ENCODE measurements at regions not wholly inside any gene's neighbourhood (a gene's known extent, or its start where the extent isn't known, plus 50 kb on each side); places are given as distances from the start of the nearest gene placed in this dataset.

GRCh38 chr10:78478919-78479318 lies 445.3 kb downstream of the RPS24 start:
- intact Hi-C loops (cut with DNase I; ENCODE audit: low total_unique reads) = no loop called here
- WGBS, 2 donors = 83 to 84% methylated on average over 5 of the region's 5 CpGs
- no peak overlapping the region for H3K27ac ChIP-seq
- no peaks in the 10 kb centered on the region for H3K9me3 ChIP-seq
- H3K27me3 ChIP-seq = no peaks in the 10 kb centered on the region
- H3K4me1 ChIP-seq = no peaks in the 10 kb centered on the region
- DNase-seq = no peak
- no peak overlapping the region for H3K4me3 ChIP-seq
- no peaks in the 10 kb centered on the region for H3K36me3 ChIP-seq (ENCODE audit: low read depth, missing control alignments)
- TF ChIP-seq CTCF (IDR thresholded peaks at IDR 0.05) (no peak), POLR2A (IDR thresholded peaks at IDR 0.05) (no peak)

- WGBS, 2 donors = 86 to 89% methylated on average over 3 of the region's 3 CpGs
- Histone ChIP-seq H3K36me3 (ENCODE audit: low read depth, missing control alignments) (no peaks in the 10 kb centered on the region), H3K27me3 (no peaks in the 10 kb centered on the region), H3K9me3 (no peaks in the 10 kb centered on the region), H3K4me3 (no peak overlapping the region), H3K4me1 (no peaks in the 10 kb centered on the region), H3K27ac (no peak overlapping the region)
- intact Hi-C loops (cut with DNase I; ENCODE audit: low total_unique reads) = no loop called here
- DNase-seq = no peak
- TF ChIP-seq CTCF (IDR thresholded peaks at IDR 0.05) (no peak), POLR2A (IDR thresholded peaks at IDR 0.05) (no peak)
These were observed 445.8 kb downstream of the RPS24 start for GRCh38 chr10:78479467-78479866.

GRCh38 chr10:78481842-78482241 lies 448.2 kb downstream of the RPS24 start:
- DNase-seq = no peak
- Histone ChIP-seq H3K9me3 (no peaks in the 10 kb centered on the region), H3K36me3 (ENCODE audit: low read depth, missing control alignments) (no peaks in the 10 kb centered on the region), H3K4me1 (no peaks in the 10 kb centered on the region), H3K27me3 (no peaks in the 10 kb centered on the region), H3K27ac (no peak overlapping the region), H3K4me3 (no peak overlapping the region)
- intact Hi-C loops (cut with DNase I; ENCODE audit: low total_unique reads) = no loop called here
- WGBS, 2 donors = 85 to 89% methylated on average over 3 of the region's 3 CpGs
- no peak for TF ChIP-seq CTCF (IDR thresholded peaks at IDR 0.05)
- no peak for TF ChIP-seq POLR2A (IDR thresholded peaks at IDR 0.05)

GRCh38 chr10:78483641-78484040 lies 450.0 kb downstream of the RPS24 start:
- DNase-seq = no peak
- 76 to 86% methylated on average over 3 of the region's 3 CpGs for WGBS, 2 donors
- Histone ChIP-seq H3K4me3 (no peak overlapping the region), H3K4me1 (no peaks in the 10 kb centered on the region), H3K27ac (no peak overlapping the region), H3K9me3 (no peaks in the 10 kb centered on the region), H3K36me3 (ENCODE audit: low read depth, missing control alignments) (no peaks in the 10 kb centered on the region), H3K27me3 (no peaks in the 10 kb centered on the region)
- intact Hi-C loops (cut with DNase I; ENCODE audit: low total_unique reads) = no loop called here
- no peak for TF ChIP-seq POLR2A (IDR thresholded peaks at IDR 0.05)
- no peak for TF ChIP-seq CTCF (IDR thresholded peaks at IDR 0.05)

- no peaks in the 10 kb centered on the region for H3K9me3 ChIP-seq
- no peak for TF ChIP-seq CTCF (IDR thresholded peaks at IDR 0.05)
- no peak for TF ChIP-seq POLR2A (IDR thresholded peaks at IDR 0.05)
- H3K4me1 ChIP-seq = no peaks in the 10 kb centered on the region
- no peaks in the 10 kb centered on the region for H3K27me3 ChIP-seq
- H3K4me3 ChIP-seq = no peak overlapping the region
- H3K36me3 ChIP-seq (ENCODE audit: low read depth, missing control alignments) = no peaks in the 10 kb centered on the region
- DNase-seq = no peak
- no peak overlapping the region for H3K27ac ChIP-seq
- WGBS, 2 donors = 90 to 92% methylated on average over 1 of the region's 1 CpG
- intact Hi-C loops (cut with DNase I; ENCODE audit: low total_unique reads) = no loop called here
These were observed 455.4 kb downstream of the RPS24 start for GRCh38 chr10:78489034-78489433.

Data from testis (tissue), 2 donors.